NCI-H2196 (cell line): ENCODE measurements at regions not wholly inside any gene's neighbourhood (a gene's known extent, or its start where the extent isn't known, plus 50 kb on each side); places are given as distances from the start of the nearest gene placed in this dataset.

Experiments used
- DNase-seq: peaks from one replicate; lab custom pipeline; 2025; ENCODE audit not compliant: unreplicated experiment; lab: John Stamatoyannopoulos, UW

GRCh38 chr9:71213633-71214032 is 92.2 kb upstream of the TRPM3 start:
- DNase-seq: no peak

- DNase-seq: no peak
Observed at GRCh38 chr9:71210326-71210725, 88.9 kb upstream of the TRPM3 start.

- no peak for DNase-seq
Observed at GRCh38 chr9:71209890-71210289, 88.5 kb upstream of the TRPM3 start.

- no peak for DNase-seq
Observed at GRCh38 chr9:71202931-71203330, 81.5 kb upstream of the TRPM3 start.

- DNase-seq: no peak
Observed at GRCh38 chr9:71191708-71192107, 70.3 kb upstream of the TRPM3 start.

- DNase-seq: no peak
Observed at GRCh38 chr9:71183251-71183650, 61.8 kb upstream of the TRPM3 start.

- DNase-seq: no peak
Observed at GRCh38 chr9:71179183-71179582, 57.8 kb upstream of the TRPM3 start.

- no peak for DNase-seq
Observed at GRCh38 chr9:71177901-71178300, 56.5 kb upstream of the TRPM3 start.

GRCh38 chr9:71171517-71171916 is 50.1 kb upstream of the TRPM3 start:
- no peak for DNase-seq
